Endodermal cell (in vitro differentiated cells): ENCODE measurements at regions not wholly inside any gene's neighbourhood (a gene's known extent, or its start where the extent isn't known, plus 50 kb on each side); places are given as distances from the start of the nearest gene placed in this dataset.
"Not testable (repeated sequence)": the region's sequence is repeated elsewhere in the genome, so short reads cannot be mapped to it uniquely, and the experiment has no call there.

Source experiments
- DNase-seq: peaks from one replicate; pipeline ENCODE4 v3.0.0-alpha.2; 2017
- H3K27ac ChIP-seq: 2 replicates; pipeline ENCODE4 v1.5.1; 2013; ENCODE audit warnings: mild to moderate bottlenecking, low read depth, low read length, moderate library complexity
- H3K27me3 ChIP-seq: 2 replicates; pipeline ENCODE4 v1.6.1; 2013; ENCODE audit warnings: mild to moderate bottlenecking, low read length, moderate library complexity; ENCODE audit not compliant: insufficient read depth, control insufficient read depth, poor library complexity, severe bottlenecking
- H3K36me3 ChIP-seq: 2 replicates; pipeline ENCODE4 v1.7.0; 2013; ENCODE audit warnings: mild to moderate bottlenecking, low read length, moderate library complexity; ENCODE audit not compliant: control insufficient read depth, insufficient read depth
- H3K4me1 ChIP-seq: one replicate; pipeline ENCODE4 v1.7.0; 2013; ENCODE audit warnings: low read length; ENCODE audit not compliant: control insufficient read depth, insufficient read depth
- H3K4me3 ChIP-seq: 2 replicates; pipeline ENCODE4 v1.5.1; 2013; ENCODE audit warnings: mild to moderate bottlenecking, low read length, moderate library complexity
- H3K9ac ChIP-seq: 2 replicates; pipeline ENCODE4 v1.6.1; 2013; ENCODE audit warnings: mild to moderate bottlenecking, low read length, moderate library complexity; ENCODE audit not compliant: poor library complexity, severe bottlenecking; ENCODE audit errors: extremely low read depth
- H3K9me3 ChIP-seq: 2 replicates; pipeline ENCODE4 v1.6.1; 2013; ENCODE audit warnings: mild to moderate bottlenecking, low read length, moderate library complexity; ENCODE audit not compliant: control insufficient read depth
- H3K27ac Mint-ChIP-seq: 2 replicates; pipeline ENCODE4 v1.8.0; 2020; ENCODE audit warnings: mixed read lengths
- H3K27me3 Mint-ChIP-seq: 2 replicates; pipeline ENCODE4 v1.8.0; 2021; ENCODE audit warnings: mild to moderate bottlenecking, mixed read lengths; ENCODE audit not compliant: insufficient read depth
- H3K36me3 Mint-ChIP-seq: 2 replicates; pipeline ENCODE4 v1.8.0; 2020; ENCODE audit warnings: low read depth, mixed read lengths
- H3K4me1 Mint-ChIP-seq: 2 replicates; pipeline ENCODE4 v1.8.0; 2020; ENCODE audit warnings: mixed read lengths
- H3K4me3 Mint-ChIP-seq: 2 replicates; pipeline ENCODE4 v1.8.0; 2020; ENCODE audit warnings: mild to moderate bottlenecking, moderate library complexity, mixed read lengths
- H3K9me3 Mint-ChIP-seq: 2 replicates; pipeline ENCODE4 v1.8.0; 2020; ENCODE audit warnings: mild to moderate bottlenecking, mixed read lengths
- WGBS, 2 experiments: methylation state at CpG; one replicate each; pipeline versions ENCODE4 v1.1.5 to v1.1.7; 2013; ENCODE audit warnings: missing lambda C conversion rate in 2 of 2, mixed read lengths in 1 of 2; ENCODE audit not compliant: insufficient coverage in 1 of 2, insufficient read length in 1 of 2; 5-methylcytosine and 5-hydroxymethylcytosine counted together
- TF ChIP-seq, protein P1 (sequence below): fragments of 200-600 bp; sonication (generic); conservative IDR thresholded peaks from 2 replicates; pipeline ENCODE4 v1.5.0; 2021; ENCODE audit warnings: antibody characterized with exemption, mild to moderate bottlenecking

- H3K9ac ChIP-seq: no peak overlapping the region
- no peaks in the 10 kb centered on the region for H3K27me3 ChIP-seq
- Mint-ChIP-seq H3K4me3 (no peak overlapping the region), H3K27ac (no peak overlapping the region), H3K27me3 (peaks cover 2% of the 10 kb centered on the region), H3K36me3 (no peaks in the 10 kb centered on the region), H3K4me1 (no peaks in the 10 kb centered on the region), H3K9me3 (no peaks in the 10 kb centered on the region)
- H3K27ac ChIP-seq: no peak overlapping the region
- H3K4me3 ChIP-seq: no peak overlapping the region
- peak; percentile 29 for DNase-seq
- TF ChIP-seq, protein P1, sequence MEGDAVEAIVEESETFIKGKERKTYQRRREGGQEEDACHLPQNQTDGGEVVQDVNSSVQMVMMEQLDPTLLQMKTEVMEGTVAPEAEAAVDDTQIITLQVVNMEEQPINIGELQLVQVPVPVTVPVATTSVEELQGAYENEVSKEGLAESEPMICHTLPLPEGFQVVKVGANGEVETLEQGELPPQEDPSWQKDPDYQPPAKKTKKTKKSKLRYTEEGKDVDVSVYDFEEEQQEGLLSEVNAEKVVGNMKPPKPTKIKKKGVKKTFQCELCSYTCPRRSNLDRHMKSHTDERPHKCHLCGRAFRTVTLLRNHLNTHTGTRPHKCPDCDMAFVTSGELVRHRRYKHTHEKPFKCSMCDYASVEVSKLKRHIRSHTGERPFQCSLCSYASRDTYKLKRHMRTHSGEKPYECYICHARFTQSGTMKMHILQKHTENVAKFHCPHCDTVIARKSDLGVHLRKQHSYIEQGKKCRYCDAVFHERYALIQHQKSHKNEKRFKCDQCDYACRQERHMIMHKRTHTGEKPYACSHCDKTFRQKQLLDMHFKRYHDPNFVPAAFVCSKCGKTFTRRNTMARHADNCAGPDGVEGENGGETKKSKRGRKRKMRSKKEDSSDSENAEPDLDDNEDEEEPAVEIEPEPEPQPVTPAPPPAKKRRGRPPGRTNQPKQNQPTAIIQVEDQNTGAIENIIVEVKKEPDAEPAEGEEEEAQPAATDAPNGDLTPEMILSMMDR: no peak
- 75 to 88% methylated on average over 1 to 12 of the region's 12 CpGs for WGBS, 2 experiments
- no peaks in the 10 kb centered on the region for H3K36me3 ChIP-seq
- H3K4me1 ChIP-seq: no peaks in the 10 kb centered on the region
- no peaks in the 10 kb centered on the region for H3K9me3 ChIP-seq
Measured at GRCh38 chr7:131927770-131928423, 371.5 kb upstream of the PODXL start.

DNA sequence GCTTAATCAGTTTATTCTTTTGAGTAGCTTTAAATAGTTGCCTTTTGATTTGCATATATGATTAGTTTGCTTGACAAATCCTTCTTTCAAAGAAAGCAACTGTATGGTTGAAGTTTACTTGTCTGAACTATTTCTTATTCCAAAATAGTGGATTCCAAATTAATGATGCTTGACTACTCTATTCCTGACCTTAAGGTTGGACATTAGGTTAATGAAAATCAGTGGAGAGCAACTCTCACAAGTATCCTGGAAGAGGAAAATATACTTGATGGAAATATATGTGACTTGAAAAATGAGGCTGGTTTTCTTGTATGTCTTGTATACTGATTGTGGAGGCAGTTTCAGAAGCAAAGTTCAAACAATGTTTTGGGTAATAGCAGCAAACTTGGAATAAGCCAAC lies 369.2 kb upstream of the PODXL start:
- Mint-ChIP-seq H3K36me3 (no peaks in the 10 kb centered on the region), H3K27me3 (peaks cover 2% of the 10 kb centered on the region), H3K9me3 (no peaks in the 10 kb centered on the region), H3K27ac (no peak overlapping the region), H3K4me3 (no peak overlapping the region), H3K4me1 (no peaks in the 10 kb centered on the region)
- H3K9me3 ChIP-seq: no peaks in the 10 kb centered on the region
- H3K4me1 ChIP-seq: no peaks in the 10 kb centered on the region
- H3K27me3 ChIP-seq: no peaks in the 10 kb centered on the region
- no peak overlapping the region for H3K9ac ChIP-seq
- no peak overlapping the region for H3K27ac ChIP-seq
- no peak for DNase-seq
- H3K4me3 ChIP-seq: no peak overlapping the region
- TF ChIP-seq, protein P1: no peak
- H3K36me3 ChIP-seq: no peaks in the 10 kb centered on the region

DNA sequence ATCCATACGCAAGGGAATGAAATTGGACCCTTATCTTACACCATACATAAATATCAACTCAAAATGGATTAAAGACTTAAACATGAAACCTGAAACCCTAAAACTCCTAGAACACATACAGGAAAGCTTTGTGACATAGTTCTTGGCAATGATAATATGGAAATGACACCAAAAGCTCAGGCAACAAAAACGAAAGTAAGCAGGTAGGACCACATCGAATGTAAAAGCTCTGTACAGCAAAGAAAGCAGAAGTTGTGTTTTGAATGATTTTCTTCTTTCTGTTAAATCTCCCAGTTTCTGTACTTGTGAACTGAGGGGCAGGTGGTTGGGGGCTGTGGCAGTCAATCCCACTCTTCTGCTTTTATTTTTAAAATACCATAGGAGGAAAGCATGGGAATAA lies 368.4 kb upstream of the PODXL start:
- TF ChIP-seq, protein P1: no peak
- no peaks in the 10 kb centered on the region for H3K9me3 Mint-ChIP-seq
- Histone ChIP-seq H3K9ac (no peak overlapping the region), H3K27me3 (no peaks in the 10 kb centered on the region), H3K4me1 (peaks cover 1% of the 10 kb centered on the region), H3K9me3 (no peaks in the 10 kb centered on the region), H3K27ac (no peak overlapping the region), H3K4me3 (no peak overlapping the region), H3K36me3 (no peaks in the 10 kb centered on the region)
- H3K4me3 Mint-ChIP-seq: no peak overlapping the region
- no peaks in the 10 kb centered on the region for H3K27me3 Mint-ChIP-seq
- no peak for DNase-seq
- no peaks in the 10 kb centered on the region for H3K4me1 Mint-ChIP-seq
- no peaks in the 10 kb centered on the region for H3K36me3 Mint-ChIP-seq
- WGBS, 2 experiments: 87 to 90% methylated on average over 3 of the region's 3 CpGs
- no peak overlapping the region for H3K27ac Mint-ChIP-seq

GRCh38 chr7:131922948-131923347 lies 366.5 kb upstream of the PODXL start:
- H3K27ac Mint-ChIP-seq, H3K9ac ChIP-seq, H3K27me3 Mint-ChIP-seq, H3K4me3 ChIP-seq, H3K4me1 Mint-ChIP-seq, DNase-seq, H3K36me3 ChIP-seq, H3K27ac ChIP-seq, H3K4me3 Mint-ChIP-seq, H3K9me3 Mint-ChIP-seq, H3K36me3 Mint-ChIP-seq, H3K27me3 ChIP-seq, H3K4me1 ChIP-seq, H3K9me3 ChIP-seq: not testable (repeated sequence)
- WGBS, 2 experiments: 88 to 95% methylated on average over 7 to 10 of the region's 10 CpGs
